ENCODE measurements at regions not wholly inside any gene's neighbourhood (a gene's known extent, or its start where the extent isn't known, plus 50 kb on each side); places are given as distances from the start of the nearest gene placed in this dataset.
"Not testable (repeated sequence)": the region's sequence is repeated elsewhere in the genome, so short reads cannot be mapped to it uniquely, and the experiment has no call there.

DNA sequence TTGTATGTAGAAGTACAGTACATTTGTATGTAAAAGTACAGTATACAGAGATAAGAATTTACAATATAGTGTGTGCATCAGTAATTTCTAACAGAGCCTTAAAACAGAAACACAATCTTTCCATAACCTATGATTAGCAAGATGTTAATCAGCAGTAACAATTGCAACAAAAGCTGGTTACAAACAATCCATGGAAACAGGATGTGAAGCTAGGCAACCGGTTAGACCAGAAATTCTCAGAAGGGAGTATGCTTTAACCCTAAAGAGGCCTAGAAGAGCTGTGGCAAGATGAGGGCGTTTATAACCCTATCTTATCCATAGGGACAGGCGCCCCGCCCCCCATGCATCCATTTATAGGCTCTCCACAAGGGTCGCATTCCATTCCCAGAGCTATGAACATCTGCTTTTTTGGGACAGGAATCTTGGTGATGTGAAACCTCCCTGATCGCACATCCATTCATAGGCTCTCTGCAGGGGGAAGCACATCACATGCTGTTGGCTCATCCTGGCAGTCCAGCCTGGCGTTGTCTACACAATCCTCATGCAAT, 180.3 kb downstream of the PDGFRA start:
- not testable (repeated sequence) for DNase-seq

DNA sequence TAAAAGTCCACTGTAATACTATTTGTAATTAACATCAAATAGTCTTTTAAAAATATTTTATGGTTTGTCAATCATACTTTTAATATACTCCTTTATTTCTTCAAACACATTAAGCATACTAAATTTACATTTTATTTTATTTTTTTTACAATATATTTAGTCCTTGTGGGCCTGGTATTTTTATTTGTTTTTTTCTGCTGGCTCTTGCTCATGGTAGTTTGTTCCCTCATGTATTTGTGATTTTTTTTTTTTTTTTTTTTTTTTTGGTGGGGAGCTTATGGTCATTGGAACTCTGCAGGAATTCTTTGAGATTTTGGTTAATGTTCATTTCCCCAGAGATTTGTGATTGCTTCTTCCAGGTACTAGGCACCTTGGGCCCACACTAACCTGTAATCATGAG, 185.5 kb downstream of the PDGFRA start:
- no peak for DNase-seq

DNA sequence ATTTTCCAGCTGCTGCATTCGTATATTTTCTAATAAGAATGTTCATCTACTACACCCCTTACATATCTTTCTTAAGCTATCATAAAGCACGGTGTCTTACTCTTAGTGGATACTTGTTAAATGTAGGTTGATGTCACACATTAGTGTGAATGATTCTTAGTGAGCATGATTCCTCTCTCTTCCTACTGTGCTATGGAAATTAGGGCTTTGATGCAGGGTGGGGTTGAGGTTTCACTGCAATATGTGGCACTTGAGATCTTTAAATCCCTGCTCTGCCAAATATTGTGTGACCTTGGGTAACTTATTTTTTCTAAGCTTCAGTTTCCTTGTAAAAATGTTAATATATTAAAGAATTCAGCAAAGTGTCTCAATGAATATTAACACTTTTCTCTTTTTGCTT, 188.4 kb downstream of the PDGFRA start:
- DNase-seq: no peak

DNA sequence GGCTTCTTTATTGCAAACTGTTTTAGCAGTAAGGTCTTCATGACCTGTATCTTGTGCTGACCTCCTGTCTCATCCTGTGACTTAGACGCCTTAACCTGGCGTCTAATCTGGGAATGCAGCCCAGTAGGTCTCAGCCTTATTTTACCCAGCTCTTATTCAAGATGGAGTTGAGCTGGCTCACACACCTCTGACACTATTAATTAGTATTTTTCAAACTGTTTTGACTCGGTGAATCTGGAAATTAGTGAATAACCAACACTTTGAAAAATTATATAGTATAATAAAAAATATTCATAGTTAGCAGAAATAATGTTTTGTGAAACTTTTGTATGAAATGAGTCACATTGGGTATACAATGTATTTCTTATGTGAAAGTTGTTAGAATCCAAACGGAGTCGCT, 189.4 kb downstream of the PDGFRA start:
- DNase-seq: no peak

DNA sequence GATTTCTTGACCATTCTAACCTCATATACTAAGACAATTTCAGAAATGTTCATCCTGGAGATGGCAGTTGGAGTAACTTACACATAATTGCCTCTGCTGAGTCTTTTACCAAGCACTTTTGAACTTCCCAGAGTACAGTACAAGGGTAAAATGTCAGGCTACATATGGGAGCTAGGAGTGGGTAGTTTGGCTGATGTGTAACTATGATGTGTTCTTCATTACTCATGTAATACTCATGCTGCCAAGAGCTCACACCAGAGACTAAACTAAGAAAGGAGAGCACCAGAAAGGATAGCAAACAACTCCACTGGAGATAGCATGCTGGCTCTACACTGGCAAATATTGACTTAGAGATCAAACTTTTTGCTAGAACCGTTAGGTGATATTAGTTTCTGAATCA, 194.0 kb downstream of the PDGFRA start:
- DNase-seq: peak; percentile 66

DNA sequence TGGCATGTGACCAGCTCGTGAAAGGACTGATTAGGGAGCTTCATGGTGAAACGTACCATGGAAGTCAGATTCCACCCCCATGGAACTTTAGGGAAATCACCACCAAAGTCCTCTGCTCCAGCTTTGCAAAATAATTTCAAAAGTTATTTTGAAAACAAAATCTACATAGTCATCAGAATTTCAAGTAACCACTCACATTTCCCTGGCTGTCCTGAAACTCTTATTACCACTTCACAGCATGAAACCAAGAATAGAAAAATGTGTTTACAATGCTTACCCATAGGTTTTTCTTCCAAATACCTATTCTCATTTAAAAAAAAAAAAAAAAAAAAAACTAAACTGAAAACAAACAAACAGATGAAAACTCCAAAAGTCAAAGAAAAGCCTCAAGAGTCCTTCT, 198.7 kb downstream of the PDGFRA start:
- no peak for DNase-seq

DNA sequence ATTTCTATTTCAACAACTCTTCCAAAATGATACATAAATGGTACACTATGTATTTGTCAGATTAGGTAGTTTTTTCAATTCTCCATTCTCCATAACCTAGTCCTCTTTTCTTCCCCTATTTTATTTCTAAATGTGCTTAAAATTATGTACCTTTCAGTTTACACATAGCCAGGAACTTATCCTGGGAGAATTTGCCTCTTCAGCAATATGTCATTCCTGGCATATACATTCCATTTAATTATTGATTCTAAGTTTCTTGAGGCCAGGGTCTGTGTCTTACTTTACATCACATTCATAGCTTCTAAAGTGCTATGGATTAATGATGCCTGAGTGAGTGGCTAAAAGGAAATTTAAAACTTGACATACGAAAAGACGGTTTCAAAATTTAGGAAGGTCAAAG, 199.8 kb downstream of the PDGFRA start:
- no peak for DNase-seq

DNA sequence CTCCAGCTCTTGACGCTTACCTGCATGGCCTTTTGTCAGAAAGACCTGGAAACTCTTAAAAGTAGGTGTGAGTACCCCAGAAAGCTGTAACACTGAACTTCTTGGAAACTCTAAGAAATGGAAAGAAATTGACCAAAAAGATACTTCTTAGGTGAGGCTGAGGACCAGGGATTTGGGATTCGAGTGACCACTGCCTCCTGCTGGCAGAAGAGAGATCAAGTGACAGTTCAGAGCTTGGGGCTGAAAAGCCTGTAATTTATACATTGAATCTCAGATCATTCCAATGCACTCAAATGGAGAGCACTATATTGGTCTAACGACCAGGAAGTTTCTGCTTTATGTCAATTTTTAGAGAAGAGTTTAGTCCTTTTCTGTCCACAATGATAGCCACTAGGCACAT, 204.6 kb downstream of the PDGFRA start:
- DNase-seq: no peak

DNA sequence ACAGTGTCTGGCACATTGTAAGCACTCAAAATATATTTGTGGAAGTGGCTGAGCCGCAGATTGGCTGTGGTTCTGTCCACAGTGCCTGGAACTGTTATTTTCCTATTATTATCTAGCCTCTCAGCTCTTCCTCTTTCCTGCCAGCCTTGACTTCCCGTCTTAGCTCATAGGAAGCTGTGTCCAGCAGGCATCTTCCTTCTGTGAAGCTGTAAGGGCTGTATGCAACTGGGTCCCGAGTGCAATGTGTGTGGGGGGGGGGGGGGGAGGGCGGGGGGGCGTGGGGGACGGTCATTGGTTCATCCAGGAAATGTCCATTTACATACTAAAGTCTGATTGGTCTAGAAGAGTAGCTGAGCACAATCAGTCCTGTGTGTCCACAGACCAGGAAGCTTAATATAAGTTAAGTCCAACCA, 210.7 kb downstream of the PDGFRA start:
- peak; percentile 22 for DNase-seq

DNA sequence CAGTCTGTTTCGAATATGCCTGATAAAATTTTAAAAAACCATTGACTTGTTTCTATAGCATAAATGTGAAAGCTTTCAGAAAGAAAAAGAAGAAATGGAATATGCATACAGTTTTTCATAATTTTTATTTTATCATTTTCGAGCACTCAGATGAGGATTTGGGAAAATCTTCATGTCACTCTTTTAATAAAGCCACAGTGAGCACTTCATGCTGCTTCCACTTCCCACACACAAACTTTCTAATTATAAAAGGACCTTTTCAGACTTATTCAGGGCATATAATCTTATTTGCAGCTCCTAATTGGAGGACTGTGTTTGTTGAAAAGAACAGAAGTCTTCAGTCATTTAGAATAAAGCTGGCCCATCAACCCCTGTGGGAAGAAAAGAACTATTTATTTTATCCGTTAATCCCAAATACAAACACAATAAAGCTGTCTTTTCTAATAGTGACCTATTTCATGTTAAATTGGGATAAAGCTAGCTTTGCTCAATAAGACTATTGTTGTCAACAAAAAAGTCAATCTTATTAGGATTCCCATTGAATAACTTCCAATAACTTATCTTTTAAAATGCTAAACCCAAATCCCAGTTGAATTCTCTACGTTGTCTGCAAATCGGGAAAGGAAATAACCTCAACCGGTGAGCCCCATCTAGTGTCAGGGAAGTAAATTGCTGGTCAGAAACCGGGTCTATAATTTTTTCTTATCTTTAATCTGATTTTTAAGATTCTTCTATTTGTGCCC, 211.5 kb downstream of the PDGFRA start:
- peak; percentile 39 for DNase-seq

DNA sequence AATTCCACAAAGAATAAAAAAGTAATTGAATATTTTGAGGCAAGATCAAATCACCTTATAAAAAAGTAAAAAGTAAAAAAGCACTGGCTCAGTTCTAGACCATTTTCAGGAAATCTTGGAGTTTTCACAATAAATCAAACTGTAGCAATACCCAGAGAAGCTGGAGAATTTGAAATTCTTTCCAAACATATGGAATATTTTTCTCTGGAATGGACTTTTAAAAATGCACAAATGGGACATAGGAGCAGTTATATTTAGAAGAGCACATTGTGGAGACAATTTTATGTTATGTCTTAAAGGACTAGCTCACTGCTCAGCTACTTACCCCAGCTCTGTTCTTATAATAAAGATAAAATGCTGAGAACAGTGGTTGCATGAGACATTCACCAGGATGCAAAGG, 211.9 kb upstream of the KIT start:
- DNase-seq: peak; percentile 33

DNA sequence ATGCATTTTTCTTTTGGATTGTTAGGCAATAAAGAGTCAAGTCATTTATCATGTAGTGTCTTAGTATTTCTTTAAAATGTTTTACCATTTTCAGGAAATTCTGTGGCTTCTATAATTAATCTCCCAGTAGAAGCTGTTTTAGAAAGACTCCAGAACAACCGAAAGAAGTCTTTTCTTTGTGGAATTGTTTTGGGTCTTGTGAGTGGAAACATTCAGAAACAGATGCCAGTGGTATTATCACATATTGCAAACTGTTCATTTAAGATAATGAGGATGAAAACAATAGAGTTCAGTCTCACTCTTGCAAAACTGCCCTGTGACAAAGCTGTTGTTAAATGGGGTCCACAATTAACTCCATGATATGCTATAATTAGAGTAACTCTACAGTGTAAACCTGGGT, 211.2 kb upstream of the KIT start:
- DNase-seq: peak; percentile 42

DNA sequence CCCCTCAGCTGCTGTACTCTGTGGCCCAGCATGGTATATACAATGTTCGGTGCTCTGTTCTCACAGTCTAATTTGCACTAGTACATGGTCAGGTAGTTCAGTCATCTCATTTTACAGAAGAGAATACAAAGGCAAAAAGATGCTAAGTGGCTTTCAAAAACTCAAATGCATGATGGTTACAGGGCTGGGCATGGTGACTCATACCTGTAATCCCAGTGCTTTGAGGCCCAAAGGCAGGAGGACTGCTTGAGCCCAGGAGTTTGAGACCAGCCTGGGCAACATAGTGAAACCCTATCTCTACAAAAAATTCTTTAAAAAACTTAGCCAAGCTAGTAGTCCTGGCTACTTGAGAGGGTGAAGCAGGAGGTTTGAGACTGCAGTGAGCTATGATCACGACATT, 210.5 kb upstream of the KIT start:
- no peak for DNase-seq

DNA sequence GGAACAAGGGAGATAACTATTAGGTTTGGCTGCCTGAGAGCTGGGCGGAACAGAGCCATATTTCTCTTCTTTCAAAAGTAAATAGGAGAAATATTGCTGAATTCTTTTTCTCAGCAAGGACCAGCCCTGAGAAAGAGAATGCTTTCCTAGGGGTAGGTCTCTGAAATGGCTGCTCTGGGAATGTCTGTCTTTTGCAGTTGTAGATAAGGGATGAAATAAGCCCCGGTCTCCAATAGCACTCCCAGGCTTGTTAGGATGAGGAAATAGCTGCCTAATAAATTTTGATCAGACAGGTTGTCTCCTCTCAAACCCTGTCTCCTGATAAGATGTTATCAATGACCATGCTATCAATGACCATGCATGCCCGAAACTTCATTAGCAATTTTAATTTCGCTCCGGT, 207.8 kb upstream of the KIT start:
- DNase-seq: no peak

DNA sequence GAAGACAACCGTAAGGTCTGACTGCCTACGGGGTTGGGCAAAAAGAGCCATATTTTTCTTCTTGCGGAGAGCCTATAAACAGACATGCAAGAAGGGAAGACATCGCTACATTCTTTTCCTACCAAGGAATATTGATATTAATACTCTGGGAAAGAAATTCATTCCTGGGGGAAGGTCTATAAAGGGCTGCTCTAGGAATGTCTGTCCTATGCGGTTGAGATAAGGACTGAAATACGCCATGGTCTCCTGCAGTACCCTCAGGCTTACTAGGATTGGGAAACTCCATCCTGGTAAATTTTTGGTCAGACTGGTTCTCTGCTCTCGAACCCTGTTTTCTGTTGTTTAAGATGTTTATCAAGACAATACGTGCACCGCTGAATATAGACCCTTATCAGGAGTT, 190.8 kb upstream of the KIT start:
- not testable (repeated sequence) for DNase-seq

DNA sequence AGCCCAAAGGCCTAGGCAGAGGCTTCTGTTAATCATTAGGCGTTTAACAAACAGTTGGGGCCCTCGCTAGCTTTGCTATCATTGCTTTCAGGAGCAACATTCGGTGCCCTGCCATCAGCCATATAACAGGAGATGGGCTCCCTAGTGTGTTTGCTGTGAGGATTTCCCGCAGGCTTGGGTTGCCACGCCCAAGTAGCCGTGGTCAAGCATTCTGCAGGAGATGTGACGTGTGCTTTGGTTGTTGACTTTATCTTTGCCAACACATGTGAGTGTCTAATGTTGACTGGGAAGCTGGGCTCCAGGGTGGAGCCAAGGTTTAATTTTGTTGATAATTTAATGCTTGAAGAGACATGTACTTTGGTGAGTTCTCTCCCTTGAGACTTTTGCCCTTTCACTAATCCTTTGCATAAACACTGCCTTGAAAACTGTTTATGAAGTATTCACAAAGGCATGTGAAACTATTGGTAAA, 184.6 kb upstream of the KIT start:
- DNase-seq: no peak

DNA sequence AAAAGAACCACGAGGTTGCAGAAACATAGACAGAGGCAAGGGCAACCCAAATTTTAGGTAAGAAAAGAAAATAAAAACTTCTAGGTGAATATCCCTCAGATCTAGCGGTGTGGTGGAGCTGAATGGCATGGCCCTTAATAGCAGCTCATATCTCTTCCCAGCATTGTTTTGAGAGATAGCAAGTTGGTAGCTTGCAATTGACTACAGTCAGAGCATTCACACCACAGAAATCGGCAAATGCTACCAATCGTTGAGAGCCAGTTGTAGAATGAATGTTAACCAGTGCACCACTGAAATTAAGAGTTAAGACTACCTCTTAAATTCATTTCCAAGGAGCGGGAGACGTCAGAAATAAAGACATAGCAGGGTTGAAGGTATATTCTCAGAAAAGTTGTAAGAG, 184.0 kb upstream of the KIT start:
- no peak for DNase-seq

DNA sequence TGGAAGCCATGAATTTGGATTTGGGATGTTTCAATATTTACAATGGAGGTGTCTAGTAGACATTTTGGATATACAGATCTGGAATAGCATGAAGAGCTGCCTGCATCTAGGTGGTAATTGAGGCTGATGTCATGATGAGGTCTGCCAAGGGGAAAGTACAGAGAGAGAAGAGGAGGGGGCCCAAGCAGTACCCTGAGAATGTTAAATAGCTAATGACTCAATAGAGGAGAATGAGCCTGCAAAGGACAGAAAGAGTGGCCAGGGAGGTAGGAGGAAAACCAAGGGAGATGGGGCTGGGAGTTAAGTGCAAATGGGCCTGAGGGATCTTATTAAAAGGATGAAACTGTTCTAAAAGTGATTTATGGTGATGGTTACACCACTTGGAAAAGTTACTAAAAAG, 182.2 kb upstream of the KIT start:
- peak; percentile 26 for DNase-seq

DNA sequence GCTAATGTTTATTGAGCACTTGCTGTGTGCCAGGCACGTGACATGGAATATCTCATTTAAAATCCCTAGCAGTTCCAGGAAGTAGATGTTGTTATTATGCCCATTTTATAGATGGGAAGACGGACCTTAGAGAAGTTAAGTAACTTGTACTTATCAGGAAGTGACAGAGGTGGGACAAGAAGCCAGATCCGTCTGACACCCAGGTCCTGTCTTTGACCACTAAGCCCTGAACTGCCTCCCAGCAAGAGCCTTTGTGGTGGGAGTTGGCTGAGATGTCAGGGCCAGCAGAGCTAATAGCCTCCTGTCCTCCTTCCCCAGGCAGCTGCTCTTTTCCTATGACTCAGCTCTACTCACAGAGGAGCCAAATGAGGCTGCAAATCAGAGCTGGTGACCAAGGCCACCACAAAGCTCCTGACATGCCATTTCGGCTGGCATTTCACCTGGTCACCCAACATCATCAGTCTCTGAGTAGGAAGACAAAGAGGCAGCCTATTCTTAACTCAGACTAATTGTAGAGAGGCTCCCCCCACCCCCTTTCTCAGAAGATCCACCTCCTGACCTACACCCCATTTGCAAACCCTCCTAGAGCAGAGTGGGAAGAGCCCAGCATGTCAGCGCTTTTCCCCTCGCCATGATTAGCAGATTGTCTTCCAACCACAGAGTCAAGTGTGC, 175.1 kb upstream of the KIT start:
- DNase-seq: peak; percentile 31

DNA sequence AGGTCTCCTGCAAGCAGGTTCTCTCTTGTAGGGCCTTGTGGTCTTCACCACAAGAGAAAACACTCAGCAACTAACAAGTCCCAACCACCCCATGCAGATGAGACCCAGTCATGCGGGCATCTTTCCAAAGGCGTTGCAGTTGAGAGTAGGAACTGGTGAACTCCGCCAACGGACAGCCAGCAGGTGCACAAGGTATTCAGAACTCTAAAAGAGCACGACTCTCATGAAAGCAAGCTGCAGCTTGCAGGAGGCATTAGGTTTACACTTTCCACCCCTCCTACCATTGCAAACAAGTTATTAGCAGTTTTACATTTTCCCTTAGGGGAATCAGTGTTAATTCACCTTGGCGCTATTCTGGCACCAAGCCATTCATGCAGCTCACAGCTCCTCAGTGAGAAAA, 173.4 kb upstream of the KIT start:
- no peak for DNase-seq

DNA sequence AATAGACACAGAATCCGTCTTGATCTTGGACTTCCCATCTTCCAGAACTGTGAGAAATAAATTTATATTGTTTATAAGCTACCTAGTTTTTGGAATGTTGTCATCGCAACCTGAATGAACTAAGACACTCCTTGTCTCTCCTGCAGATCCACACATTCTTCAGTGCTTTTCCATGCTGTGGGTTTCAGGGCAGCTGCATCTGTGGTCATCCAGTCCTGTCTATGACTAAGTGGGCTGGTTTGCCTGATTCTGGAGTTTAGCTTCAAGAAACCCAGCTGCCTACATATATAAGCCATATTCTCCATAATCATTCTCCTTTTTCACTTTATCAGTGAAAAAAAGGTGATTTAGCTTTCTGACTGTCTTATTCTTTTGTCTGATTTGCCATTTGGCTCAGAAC, 170.3 kb upstream of the KIT start:
- peak; percentile 38 for DNase-seq

DNA sequence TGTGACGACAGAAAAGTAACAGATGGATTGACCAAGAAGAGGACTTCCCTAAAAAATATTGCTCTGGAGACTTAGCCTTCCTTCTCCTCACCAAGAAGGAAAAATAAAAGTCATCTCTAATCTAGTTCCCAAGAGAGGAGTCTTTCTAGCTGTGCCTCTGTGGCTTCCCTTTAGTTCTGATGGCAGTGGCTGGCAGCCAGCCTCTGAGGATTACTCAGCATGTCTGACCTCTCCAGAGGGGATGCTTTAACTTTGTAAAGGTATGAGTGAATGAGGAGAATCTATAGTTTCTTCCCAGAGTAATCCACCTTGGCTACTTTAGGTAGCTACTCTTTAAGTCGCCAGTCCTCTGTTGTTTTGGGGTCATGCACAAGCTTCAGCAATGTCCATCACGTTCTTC, 163.9 kb upstream of the KIT start:
- no peak for DNase-seq

DNA sequence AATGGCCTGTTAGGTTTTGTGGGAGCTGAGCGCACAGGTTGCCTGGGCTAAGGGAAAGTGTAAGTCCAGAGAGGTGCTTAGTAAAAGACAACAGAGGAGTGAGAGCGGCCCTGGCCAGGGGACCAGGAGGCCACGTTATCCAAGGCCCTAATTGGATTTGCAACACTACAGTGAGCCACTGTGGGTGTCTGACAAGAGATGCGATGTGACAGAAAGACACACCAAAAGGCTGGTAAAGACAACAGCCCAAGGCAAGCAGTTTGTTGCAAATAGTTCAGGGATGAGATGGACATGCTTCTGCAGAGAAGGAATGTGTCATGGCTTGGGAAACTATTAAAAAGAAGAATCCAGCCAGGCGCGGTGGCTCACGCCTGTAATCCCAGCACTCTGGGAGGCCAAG, 162.7 kb upstream of the KIT start:
- peak; percentile 42 for DNase-seq

DNA sequence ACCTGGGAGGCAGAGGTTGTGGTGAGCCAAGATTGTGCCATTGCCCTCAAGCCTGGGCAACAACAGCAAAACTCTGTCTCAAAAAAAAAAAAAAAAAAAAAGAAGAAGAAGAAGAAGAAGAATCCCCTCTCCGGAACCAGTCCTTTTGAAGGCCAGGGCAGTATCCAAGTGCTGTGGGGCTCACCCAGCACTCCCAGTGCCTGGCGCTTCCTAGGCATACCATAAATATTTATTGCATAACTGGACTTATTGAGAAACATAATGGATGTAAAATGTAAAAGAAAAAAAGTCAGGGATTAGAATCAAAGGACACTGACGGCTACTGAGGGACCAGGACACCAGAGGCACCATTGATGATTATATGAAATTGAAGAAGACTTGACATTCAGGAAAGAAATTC, 162.1 kb upstream of the KIT start:
- DNase-seq: peak; percentile 22

DNA sequence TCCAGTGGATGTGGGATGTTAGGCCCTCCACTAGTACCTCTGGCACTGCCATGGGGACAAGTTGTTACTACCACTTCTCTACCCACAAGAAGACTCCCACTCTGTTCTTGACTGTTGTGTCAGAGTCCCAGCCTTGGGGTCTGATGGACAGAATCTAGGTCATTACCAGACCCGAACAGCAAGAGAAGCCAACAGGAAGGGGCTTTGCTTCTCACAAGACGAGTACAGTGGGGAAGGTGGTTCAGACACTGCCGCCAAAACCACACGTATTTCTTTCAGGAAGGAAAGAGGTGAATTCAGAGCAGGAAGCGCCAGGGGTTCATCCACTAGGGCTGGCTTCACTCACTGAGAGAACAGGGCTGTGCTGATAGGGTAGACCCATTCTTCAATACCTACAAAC, 161.3 kb upstream of the KIT start:
- no peak for DNase-seq
